ENCODE measurements at regions not wholly inside any gene's neighbourhood (a gene's known extent, or its start where the extent isn't known, plus 50 kb on each side); places are given as distances from the start of the nearest gene placed in this dataset.

- TF ChIP-seq CTCF (IDR thresholded peaks at IDR 0.05; ENCODE audit: low read depth, low read length), result no peak
- Histone ChIP-seq H3K27ac (ENCODE audit: low read depth, low read length) (no peak overlapping the region), H3K4me3 (ENCODE audit: low read depth, low read length) (no peak overlapping the region), H3K27me3 (ENCODE audit: control insufficient read depth, insufficient read depth, low read length) (no peaks in the 10 kb centered on the region), H3K9me3 (ENCODE audit: control insufficient read depth, insufficient read depth, low read length) (0 out of 2 replicates have a peak, but pooled peaks cover 2% of the 10 kb centered on the region)
- ChIA-PET CTCF (no interaction called here), POLR2A (interaction anchor here (0.6 kb wide), 1 partner anchor 709 kb away, joined by 3 read pairs; no protein-coding TSS in a partner anchor)
- DNase-seq (ENCODE audit: low read depth, low spot score), result no peak
Observed at GRCh38 chr10:8874972-8875371, 820.5 kb downstream of the GATA3 start.

DNA sequence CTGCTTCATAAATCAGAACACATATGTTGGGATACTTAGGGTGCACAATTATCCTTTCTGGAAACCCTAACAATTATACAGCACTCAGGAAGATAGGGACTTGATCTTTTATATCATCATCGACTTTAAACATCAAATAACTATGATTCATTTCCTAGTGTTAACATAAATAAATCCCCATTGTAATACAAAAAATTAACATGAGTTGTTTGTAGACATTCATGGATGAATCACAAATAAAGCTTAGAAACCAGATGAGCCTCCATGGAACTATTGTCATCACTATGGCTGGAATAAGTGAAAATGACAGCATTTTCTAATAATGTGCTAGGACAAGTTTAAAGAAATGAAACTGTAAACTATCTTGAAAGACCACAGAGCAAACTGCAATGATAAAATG lies 821.7 kb downstream of the GATA3 start:
- no peak overlapping the region for H3K4me3 ChIP-seq (ENCODE audit: low read depth, low read length)
- no peak overlapping the region for H3K27ac ChIP-seq (ENCODE audit: low read depth, low read length)
- no peak for TF ChIP-seq CTCF (IDR thresholded peaks at IDR 0.05; ENCODE audit: low read depth, low read length)
- DNase-seq (ENCODE audit: low read depth, low spot score), result no peak
- 0 out of 2 replicates have a peak, but pooled peaks cover 2% of the 10 kb centered on the region for H3K9me3 ChIP-seq (ENCODE audit: control insufficient read depth, insufficient read depth, low read length)
- POLR2A ChIA-PET, result no interaction called here
- CTCF ChIA-PET, result no interaction called here
- H3K27me3 ChIP-seq (ENCODE audit: control insufficient read depth, insufficient read depth, low read length), result no peaks in the 10 kb centered on the region

- CTCF ChIA-PET, result no interaction called here
Observed at GRCh38 chr10:8889538-8889937, 835.0 kb downstream of the GATA3 start.

GRCh38 chr10:8893102-8893501 lies 838.6 kb downstream of the GATA3 start:
- H3K4me3 ChIP-seq (ENCODE audit: low read depth, low read length), result no peak overlapping the region
- POLR2A ChIA-PET, result no interaction called here

More at GRCh38 chr10:8889538-8889937, 835.0 kb downstream of the GATA3 start:
- POLR2A ChIA-PET, result no interaction called here
- no peak overlapping the region for H3K27ac ChIP-seq (ENCODE audit: low read depth, low read length)
- no peak for DNase-seq (ENCODE audit: low read depth, low spot score)
- no peak for TF ChIP-seq CTCF (IDR thresholded peaks at IDR 0.05; ENCODE audit: low read depth, low read length)
- H3K27me3 ChIP-seq (ENCODE audit: control insufficient read depth, insufficient read depth, low read length), result no peaks in the 10 kb centered on the region
- H3K9me3 ChIP-seq (ENCODE audit: control insufficient read depth, insufficient read depth, low read length), result peaks cover 17% of the 10 kb centered on the region; the same call in 1 of the 2 replicates
- H3K4me3 ChIP-seq (ENCODE audit: low read depth, low read length), result no peak overlapping the region

GRCh38 chr10:8894148-8894547 lies 839.7 kb downstream of the GATA3 start:
- H3K27me3 ChIP-seq (ENCODE audit: control insufficient read depth, insufficient read depth, low read length), result no peaks in the 10 kb centered on the region
- POLR2A ChIA-PET, result no interaction called here
- CTCF ChIA-PET, result no interaction called here
- peaks cover 13% of the 10 kb centered on the region; the same call in 1 of the 2 replicates for H3K9me3 ChIP-seq (ENCODE audit: control insufficient read depth, insufficient read depth, low read length)
- TF ChIP-seq CTCF (IDR thresholded peaks at IDR 0.05; ENCODE audit: low read depth, low read length), result no peak
- H3K27ac ChIP-seq (ENCODE audit: low read depth, low read length), result no peak overlapping the region
- no peak overlapping the region for H3K4me3 ChIP-seq (ENCODE audit: low read depth, low read length)
- DNase-seq (ENCODE audit: low read depth, low spot score), result no peak

More at GRCh38 chr10:8893102-8893501, 838.6 kb downstream of the GATA3 start:
- CTCF ChIA-PET, result no interaction called here
- TF ChIP-seq CTCF (IDR thresholded peaks at IDR 0.05; ENCODE audit: low read depth, low read length), result no peak
- Histone ChIP-seq H3K9me3 (ENCODE audit: control insufficient read depth, insufficient read depth, low read length) (peaks cover 13% of the 10 kb centered on the region; the same call in 1 of the 2 replicates), H3K27ac (ENCODE audit: low read depth, low read length) (no peak overlapping the region), H3K27me3 (ENCODE audit: control insufficient read depth, insufficient read depth, low read length) (no peaks in the 10 kb centered on the region)
- DNase-seq (ENCODE audit: low read depth, low spot score), result no peak

Measured in AG04450 (cell line).